ENCODE measurements at regions not wholly inside any gene's neighbourhood (a gene's known extent, or its start where the extent isn't known, plus 50 kb on each side); places are given as distances from the start of the nearest gene placed in this dataset.

DNA sequence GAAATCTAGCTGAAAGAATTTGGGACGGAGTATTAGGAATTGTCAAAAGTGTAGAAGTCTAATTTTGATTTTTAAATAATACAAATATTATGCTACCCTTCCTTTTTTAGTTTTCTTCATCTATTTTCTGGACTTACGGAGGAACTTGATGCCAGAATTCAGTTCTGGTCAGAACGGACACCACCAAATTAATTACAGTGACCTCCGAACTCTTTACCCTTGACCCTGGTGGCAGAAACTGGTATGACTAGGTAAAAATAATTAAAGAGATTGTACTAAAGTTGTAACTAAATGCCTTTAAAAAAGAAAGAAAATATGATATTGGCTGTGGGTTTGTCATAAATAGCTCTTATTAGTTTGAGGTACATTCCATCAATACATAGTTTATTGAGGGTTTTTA is 751.1 kb upstream of the MAP3K7 start:
- H3K36me3 ChIP-seq (ENCODE audit: insufficient read depth) = no peaks in the 10 kb centered on the region
- H3K4me3 ChIP-seq (ENCODE audit: low read depth, low read length) = no peak overlapping the region
- WGBS = 94% methylated on average over 4 of the region's 4 CpGs
- H3K4me1 ChIP-seq (ENCODE audit: insufficient read depth) = no peaks in the 10 kb centered on the region
- no peak overlapping the region for H3K27ac ChIP-seq (ENCODE audit: low read depth)
- DNase-seq (ENCODE audit: extremely low spot score) = no peak

DNA sequence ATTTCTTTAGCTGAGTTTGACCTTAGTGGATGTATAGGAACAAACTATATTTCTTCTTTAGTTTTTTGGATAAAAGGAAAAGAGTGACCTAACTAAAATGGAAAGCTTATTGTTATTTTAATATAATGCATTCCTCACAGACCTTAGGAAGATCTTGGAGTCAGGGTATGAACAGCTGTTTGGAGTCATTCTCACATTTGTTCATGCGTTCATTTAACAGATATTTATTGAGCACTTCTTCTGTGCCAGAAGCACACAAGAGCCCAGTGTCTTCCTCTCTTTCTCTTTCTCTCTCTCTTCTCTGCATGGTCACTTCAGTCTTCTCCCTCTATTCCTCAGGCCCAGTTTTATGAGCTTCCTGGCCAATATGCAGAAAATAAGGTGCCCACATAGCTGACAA is 744.0 kb upstream of the MAP3K7 start:
- WGBS = 63% methylated on average over 1 of the region's 1 CpG
- no peak for DNase-seq (ENCODE audit: extremely low spot score)
- no peak overlapping the region for H3K4me3 ChIP-seq (ENCODE audit: low read depth, low read length)
- H3K4me1 ChIP-seq (ENCODE audit: insufficient read depth) = no peaks in the 10 kb centered on the region
- no peak overlapping the region for H3K27ac ChIP-seq (ENCODE audit: low read depth)
- no peaks in the 10 kb centered on the region for H3K36me3 ChIP-seq (ENCODE audit: insufficient read depth)

DNA sequence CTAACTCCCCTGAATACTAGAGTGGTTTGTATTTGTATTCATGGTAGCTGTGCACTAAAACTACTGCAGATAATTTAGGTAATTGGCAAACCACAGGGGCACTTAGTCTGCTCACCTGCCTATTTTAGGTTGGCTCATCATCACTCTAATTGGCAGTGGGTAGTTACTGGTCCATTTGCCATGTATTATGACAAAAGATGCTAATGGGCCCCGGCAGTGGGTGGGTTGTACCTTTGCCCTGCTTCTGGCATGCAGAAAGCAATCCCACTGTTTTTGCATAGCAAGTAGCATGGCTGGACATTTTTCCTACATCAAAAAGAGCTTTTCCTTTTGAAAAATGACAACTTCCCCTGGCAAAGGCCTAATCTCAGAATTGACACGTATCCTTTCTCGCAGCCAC is 741.4 kb upstream of the MAP3K7 start:
- H3K4me3 ChIP-seq (ENCODE audit: low read depth, low read length) = no peak overlapping the region
- H3K4me1 ChIP-seq (ENCODE audit: insufficient read depth) = no peaks in the 10 kb centered on the region
- H3K27ac ChIP-seq (ENCODE audit: low read depth) = no peak overlapping the region
- DNase-seq (ENCODE audit: extremely low spot score) = no peak
- no peaks in the 10 kb centered on the region for H3K36me3 ChIP-seq (ENCODE audit: insufficient read depth)
- 92% methylated on average over 3 of the region's 3 CpGs for WGBS

DNA sequence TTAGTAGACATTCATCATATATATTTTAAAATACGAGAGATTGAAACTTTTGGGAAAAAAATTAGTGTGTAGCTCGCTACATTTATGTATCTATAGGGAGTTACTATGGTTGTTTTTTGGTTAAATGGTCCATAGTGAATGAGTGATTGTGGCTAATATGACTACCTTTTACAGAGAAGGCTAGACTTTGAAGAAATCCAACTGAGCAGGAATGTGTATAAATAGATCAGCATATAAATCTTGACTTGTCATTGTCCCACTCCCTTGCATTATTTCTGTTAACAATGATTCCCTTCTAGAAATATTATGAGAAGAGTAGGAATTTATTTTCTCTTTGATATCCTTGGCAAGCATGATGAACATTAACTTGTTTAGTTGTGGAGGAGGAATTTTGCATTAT is 737.8 kb upstream of the MAP3K7 start:
- H3K4me3 ChIP-seq (ENCODE audit: low read depth, low read length) = no peak overlapping the region
- no peaks in the 10 kb centered on the region for H3K36me3 ChIP-seq (ENCODE audit: insufficient read depth)
- no peaks in the 10 kb centered on the region for H3K4me1 ChIP-seq (ENCODE audit: insufficient read depth)
- 93% methylated on average over 2 of the region's 2 CpGs for WGBS
- H3K27ac ChIP-seq (ENCODE audit: low read depth) = no peak overlapping the region
- no peak for DNase-seq (ENCODE audit: extremely low spot score)

DNA sequence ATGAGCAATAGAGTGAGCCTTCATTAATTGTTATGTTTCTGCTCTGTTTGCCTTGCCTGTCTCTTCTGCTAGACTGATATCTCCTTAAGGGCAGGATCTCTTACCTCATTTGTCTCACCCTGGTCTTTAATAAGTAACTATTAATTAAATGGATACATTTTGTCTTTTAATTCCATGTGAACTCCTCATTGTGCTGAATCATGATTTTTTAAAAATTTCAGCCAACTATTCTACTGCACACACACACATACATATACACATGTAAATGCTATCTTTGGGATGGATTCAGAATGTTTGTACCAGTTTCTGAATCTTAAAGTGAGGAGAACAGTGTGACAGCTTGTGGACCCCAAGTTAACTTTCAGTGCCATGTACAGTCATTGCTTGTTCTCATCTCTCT is 731.1 kb upstream of the MAP3K7 start:
- Histone ChIP-seq H3K4me1 (ENCODE audit: insufficient read depth) (no peaks in the 10 kb centered on the region), H3K36me3 (ENCODE audit: insufficient read depth) (no peaks in the 10 kb centered on the region), H3K4me3 (ENCODE audit: low read depth, low read length) (no peak overlapping the region), H3K27ac (ENCODE audit: low read depth) (no peak overlapping the region)
- DNase-seq (ENCODE audit: extremely low spot score) = no peak

DNA sequence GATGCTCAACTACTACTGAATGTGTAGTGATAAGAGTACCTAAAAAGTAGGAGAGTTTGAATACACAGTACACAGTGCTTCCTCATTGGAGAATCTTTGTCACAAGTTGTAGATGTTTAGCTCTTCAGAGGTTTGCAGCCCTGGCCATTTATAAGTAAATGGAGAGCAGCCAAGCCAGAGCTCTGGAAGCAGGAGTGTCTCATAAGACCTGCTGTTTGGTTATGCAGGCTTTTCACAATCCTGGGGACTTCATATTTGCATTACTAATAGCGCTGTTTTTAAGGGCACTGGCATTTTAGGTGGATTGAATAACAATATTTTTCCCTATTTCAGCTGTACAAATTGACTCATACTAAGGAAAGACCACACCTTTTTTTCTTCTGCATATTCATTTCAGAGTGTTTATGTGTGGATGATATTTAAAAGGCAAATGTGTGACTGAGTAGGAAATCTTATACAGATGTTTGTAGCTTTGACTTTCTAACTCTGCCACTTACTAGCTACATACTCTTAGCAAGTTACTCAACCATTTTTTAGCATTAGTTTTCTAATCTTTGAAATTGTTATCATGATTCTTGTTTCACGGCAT is 730.5 kb upstream of the MAP3K7 start:
- no peak overlapping the region for H3K27ac ChIP-seq (ENCODE audit: low read depth)
- no peak for DNase-seq (ENCODE audit: extremely low spot score)
- 65% methylated on average over 2 of the region's 2 CpGs for WGBS
- no peak overlapping the region for H3K4me3 ChIP-seq (ENCODE audit: low read depth, low read length)
- no peaks in the 10 kb centered on the region for H3K4me1 ChIP-seq (ENCODE audit: insufficient read depth)
- no peaks in the 10 kb centered on the region for H3K36me3 ChIP-seq (ENCODE audit: insufficient read depth)

DNA sequence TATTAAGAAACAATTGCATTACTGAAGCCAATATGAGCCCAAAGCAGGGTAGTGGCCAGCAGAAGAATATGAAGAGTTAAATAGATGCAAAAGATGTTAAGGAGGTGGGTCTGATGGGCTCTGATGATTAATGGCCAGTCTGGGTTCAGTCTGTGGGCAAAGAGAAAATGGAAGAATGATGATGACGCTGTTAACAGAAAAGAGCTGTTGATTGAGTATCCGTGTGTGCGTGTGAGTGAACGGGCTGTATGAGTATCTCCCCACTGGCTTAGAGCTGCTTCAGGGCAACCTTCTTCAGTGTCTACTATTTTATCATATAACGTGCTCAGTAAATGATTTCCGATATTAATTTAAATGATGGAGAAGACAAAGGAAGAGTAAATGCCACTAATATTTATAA is 723.3 kb upstream of the MAP3K7 start:
- no peak overlapping the region for H3K27ac ChIP-seq (ENCODE audit: low read depth)
- no peak for DNase-seq (ENCODE audit: extremely low spot score)
- 95% methylated on average over 6 of the region's 6 CpGs for WGBS
- no peaks in the 10 kb centered on the region for H3K36me3 ChIP-seq (ENCODE audit: insufficient read depth)
- no peak overlapping the region for H3K4me3 ChIP-seq (ENCODE audit: low read depth, low read length)
- H3K4me1 ChIP-seq (ENCODE audit: insufficient read depth) = no peaks in the 10 kb centered on the region

DNA sequence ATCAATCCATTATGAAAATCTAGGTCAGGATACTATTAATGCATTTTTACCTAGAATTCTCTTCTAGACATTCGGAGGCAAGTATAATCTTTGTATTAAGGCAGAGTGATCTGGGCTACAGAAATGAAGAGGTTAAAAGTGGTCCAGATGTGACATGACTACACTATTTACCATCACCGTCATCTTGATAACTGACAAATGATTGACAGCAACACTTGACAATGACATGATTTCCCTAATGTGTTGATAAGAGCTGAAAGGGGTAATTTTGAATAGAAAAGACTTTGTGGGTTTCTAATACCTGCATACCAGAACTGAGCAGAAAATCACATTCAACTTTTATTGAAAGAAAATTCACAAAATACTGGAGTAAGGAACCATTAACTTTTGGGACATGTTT is 718.9 kb upstream of the MAP3K7 start:
- Histone ChIP-seq H3K36me3 (ENCODE audit: insufficient read depth) (no peaks in the 10 kb centered on the region), H3K4me3 (ENCODE audit: low read depth, low read length) (no peak overlapping the region), H3K27ac (ENCODE audit: low read depth) (no peak overlapping the region), H3K4me1 (ENCODE audit: insufficient read depth) (no peaks in the 10 kb centered on the region)
- no peak for DNase-seq (ENCODE audit: extremely low spot score)
- 71% methylated on average over 2 of the region's 2 CpGs for WGBS

DNA sequence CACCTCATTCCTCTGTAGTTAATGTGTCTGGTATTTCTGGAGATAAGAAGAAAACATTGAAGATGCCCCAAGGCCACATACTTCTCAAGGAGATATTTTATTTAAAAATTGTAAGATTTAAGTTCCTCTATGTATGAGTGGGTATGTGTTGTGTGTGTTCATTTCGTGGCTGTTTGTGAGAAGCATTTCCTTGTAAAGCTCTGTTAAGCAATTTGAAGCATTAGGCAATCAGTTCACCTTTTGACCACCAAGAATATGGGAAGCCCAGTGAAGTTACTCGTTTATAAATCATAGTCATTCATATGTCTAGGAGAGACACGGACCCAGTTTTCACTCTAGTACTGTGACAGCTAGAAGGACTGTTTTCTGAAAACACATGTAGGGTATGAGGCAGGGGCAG is 717.6 kb upstream of the MAP3K7 start:
- Histone ChIP-seq H3K36me3 (ENCODE audit: insufficient read depth) (no peaks in the 10 kb centered on the region), H3K27ac (ENCODE audit: low read depth) (no peak overlapping the region), H3K4me1 (ENCODE audit: insufficient read depth) (no peaks in the 10 kb centered on the region), H3K4me3 (ENCODE audit: low read depth, low read length) (no peak overlapping the region)
- WGBS = 57% methylated on average over 3 of the region's 3 CpGs
- no peak for DNase-seq (ENCODE audit: extremely low spot score)

DNA sequence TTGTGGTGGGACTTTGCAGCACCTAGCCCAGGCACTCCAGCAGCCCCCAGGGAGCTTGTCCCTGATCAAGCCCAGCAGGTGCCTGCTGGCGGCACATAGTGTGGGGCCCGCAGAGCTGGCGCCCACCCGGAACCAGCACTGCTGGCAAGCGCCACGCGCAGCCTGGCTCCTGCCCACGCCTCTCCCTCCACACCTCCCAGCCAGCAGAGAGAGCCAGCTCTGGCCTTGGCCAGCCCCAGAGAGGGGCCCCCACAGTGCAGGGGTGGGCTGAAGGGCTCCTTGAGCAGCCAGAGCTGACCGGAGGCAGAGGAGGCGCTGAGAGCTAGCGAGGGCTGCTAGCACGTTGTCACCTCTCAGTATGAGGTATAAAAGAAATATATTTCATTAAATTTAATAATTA is 716.5 kb upstream of the MAP3K7 start:
- 96% methylated on average over 12 of the region's 12 CpGs for WGBS

DNA sequence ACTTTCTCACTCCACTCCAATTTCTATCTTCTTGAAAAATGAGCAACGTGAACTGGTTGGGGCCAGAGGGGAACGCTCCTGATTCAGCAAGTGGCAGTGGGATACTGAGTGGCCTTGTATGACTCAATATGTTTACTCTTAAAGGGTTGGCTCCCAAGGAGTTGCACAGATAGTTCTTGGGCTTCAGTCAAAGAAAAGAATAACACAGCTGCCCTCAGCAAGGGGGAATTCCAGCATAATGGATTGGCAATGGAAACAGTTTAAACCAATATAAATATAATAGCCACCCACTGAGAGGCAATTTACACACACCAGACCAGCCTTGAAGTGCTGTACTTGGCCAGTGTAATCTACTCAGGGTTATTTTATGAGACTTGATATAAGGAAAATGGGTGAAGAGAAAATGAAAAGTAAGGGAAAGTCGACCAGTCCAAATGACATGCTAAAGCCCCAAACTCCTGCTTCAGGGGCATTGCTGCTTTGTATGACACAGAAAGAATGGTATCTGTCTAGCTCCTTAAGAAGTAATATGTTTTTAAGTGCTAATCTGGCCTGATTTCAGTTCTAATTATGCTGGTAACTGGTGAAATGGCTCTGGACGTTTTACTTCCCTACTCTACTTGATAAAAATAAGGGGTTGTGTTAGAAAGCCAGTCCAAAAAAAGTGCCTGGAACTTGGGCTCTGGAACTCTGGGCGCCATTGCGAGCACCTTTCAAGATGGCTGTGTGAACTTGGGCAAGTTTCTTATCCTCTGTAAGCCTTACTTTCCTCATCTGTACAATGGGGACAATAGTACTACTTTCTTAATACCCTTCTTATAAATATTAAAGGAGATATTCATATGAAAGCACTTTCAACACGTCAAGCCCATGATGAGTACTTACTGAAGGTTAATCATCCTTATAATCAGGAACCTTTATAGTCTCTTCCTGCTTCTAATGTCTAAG is 712.9 kb upstream of the MAP3K7 start:
- Histone ChIP-seq H3K36me3 (ENCODE audit: insufficient read depth) (no peaks in the 10 kb centered on the region), H3K27ac (ENCODE audit: low read depth) (peak overlapping the region; percentile 43), H3K4me1 (ENCODE audit: insufficient read depth) (no peaks in the 10 kb centered on the region), H3K4me3 (ENCODE audit: low read depth, low read length) (no peak overlapping the region)
- WGBS = 59% methylated on average over 7 of the region's 7 CpGs
- DNase-seq (ENCODE audit: extremely low spot score) = no peak

More for the DNA sequence above, 716.5 kb upstream of the MAP3K7 start:
- Histone ChIP-seq H3K27ac (ENCODE audit: low read depth) (no peak overlapping the region), H3K4me1 (ENCODE audit: insufficient read depth) (no peaks in the 10 kb centered on the region), H3K4me3 (ENCODE audit: low read depth, low read length) (no peak overlapping the region), H3K36me3 (ENCODE audit: insufficient read depth) (no peaks in the 10 kb centered on the region)
- DNase-seq (ENCODE audit: extremely low spot score) = no peak

DNA sequence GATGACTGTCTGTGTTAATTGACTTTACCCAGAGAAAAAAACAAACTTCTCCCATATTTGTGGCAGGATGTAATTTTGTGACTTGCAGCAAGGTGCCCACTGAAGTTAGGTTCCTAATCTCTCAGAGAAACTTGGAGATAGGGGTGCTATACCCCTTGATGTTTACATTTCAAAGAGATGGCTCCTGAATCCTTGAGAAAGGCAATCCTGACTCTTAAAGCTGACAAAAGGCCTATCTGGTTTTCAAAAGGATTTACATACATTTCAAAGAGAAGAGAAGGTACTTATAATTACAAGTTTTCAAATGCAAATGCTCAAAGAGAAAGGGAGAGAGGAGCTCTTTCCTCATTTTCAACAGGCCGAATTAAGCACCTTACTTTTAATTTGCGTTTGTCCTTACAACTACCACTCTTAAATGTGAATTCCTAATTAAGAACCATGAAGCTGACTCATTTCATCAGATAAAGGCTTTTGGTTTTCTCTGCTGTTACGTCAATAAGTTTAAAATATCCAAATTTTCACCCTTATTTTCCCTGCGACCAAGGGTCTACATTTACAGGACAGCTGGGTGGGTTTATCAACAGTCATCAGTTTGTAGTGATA is 711.8 kb upstream of the MAP3K7 start:
- WGBS = 81% methylated on average over 4 of the region's 4 CpGs
- DNase-seq (ENCODE audit: extremely low spot score) = no peak
- Histone ChIP-seq H3K27ac (ENCODE audit: low read depth) (no peak overlapping the region), H3K4me3 (ENCODE audit: low read depth, low read length) (no peak overlapping the region), H3K4me1 (ENCODE audit: insufficient read depth) (no peaks in the 10 kb centered on the region), H3K36me3 (ENCODE audit: insufficient read depth) (no peaks in the 10 kb centered on the region)

DNA sequence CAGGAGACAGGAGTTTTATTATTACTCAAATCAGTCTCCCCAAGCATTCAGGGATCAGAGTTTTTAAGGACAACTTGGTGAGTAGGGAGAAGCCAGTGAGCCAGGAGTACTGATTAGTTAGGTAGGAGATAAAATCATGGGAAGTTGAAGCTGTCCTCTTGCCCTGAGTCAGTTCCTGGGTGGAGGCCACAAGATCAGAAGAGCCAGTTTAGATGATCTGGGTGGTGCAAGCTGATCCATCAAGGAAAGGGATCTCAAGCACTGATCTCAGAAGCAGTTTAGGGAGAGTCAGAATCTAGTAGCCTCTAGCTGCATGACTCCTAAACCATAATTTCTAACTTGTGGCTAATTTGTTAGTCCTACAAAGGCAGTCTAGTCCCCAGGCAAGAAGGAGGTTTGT is 706.5 kb upstream of the MAP3K7 start:
- H3K4me1 ChIP-seq (ENCODE audit: insufficient read depth) = no peaks in the 10 kb centered on the region
- no peak overlapping the region for H3K27ac ChIP-seq (ENCODE audit: low read depth)
- no peak for DNase-seq (ENCODE audit: extremely low spot score)
- no peak overlapping the region for H3K4me3 ChIP-seq (ENCODE audit: low read depth, low read length)
- H3K36me3 ChIP-seq (ENCODE audit: insufficient read depth) = no peaks in the 10 kb centered on the region

DNA sequence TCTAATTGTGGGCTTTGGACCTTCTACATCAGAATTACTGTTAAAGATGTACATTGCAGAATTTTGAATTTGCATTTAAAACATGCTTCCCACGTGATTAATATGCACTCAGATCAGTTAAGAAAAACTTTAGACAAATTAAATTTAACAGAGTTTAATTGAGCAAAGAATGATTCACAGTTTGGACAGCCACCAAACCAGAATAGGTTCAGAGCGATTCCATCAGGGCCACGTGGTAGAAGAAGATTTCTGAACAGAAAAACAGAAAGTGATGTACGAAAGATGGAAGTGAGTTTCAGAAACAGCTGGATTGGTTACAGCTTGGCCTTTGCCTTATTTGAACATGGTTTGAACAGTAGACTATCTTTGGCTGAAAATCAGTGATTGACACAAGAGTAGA is 704.2 kb upstream of the MAP3K7 start:
- no peaks in the 10 kb centered on the region for H3K36me3 ChIP-seq (ENCODE audit: insufficient read depth)
- no peaks in the 10 kb centered on the region for H3K4me1 ChIP-seq (ENCODE audit: insufficient read depth)
- no peak overlapping the region for H3K27ac ChIP-seq (ENCODE audit: low read depth)
- no peak for DNase-seq (ENCODE audit: extremely low spot score)
- 64% methylated on average over 4 of the region's 4 CpGs for WGBS
- no peak overlapping the region for H3K4me3 ChIP-seq (ENCODE audit: low read depth, low read length)

Data from urinary bladder (tissue), 3 donors.